ENCODE measurements at regions not wholly inside any gene's neighbourhood (a gene's known extent, or its start where the extent isn't known, plus 50 kb on each side); places are given as distances from the start of the nearest gene placed in this dataset.

DNA sequence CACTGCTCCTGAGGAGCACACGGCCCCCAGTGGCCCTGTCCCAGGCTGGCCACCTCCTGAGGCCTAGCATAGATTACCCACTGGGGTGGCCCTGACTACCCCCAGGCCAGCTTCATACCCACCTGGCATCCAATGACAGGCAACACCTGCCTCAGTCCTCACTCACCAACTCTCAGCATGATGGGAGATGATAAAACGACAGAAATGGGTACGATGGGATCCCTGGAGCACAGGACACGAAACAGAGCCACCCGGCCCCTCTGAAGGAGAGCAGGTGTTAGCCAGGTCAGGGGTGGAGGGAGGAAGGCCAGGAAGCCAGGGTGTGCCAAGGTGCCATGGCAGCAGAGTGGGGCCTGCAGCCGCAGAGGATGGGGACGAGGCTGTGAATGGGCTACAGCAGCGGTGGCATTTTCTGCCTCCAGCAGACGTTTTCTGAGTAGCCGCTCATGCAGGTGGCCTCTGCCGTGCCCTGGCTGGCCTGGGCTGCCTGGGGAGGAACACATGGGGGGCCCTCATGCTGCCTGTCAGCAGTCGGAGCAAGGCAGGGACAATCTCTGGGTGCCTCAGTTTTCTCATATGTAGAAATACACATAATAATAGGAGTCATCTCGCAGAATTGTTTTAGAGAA, 50.2 kb upstream of the FGF3 start:
- no peak overlapping the region for H3K27ac ChIP-seq
- no peak overlapping the region for H3K4me3 ChIP-seq
- no peaks in the 10 kb centered on the region for H3K4me1 ChIP-seq
- TF ChIP-seq, protein P1, sequence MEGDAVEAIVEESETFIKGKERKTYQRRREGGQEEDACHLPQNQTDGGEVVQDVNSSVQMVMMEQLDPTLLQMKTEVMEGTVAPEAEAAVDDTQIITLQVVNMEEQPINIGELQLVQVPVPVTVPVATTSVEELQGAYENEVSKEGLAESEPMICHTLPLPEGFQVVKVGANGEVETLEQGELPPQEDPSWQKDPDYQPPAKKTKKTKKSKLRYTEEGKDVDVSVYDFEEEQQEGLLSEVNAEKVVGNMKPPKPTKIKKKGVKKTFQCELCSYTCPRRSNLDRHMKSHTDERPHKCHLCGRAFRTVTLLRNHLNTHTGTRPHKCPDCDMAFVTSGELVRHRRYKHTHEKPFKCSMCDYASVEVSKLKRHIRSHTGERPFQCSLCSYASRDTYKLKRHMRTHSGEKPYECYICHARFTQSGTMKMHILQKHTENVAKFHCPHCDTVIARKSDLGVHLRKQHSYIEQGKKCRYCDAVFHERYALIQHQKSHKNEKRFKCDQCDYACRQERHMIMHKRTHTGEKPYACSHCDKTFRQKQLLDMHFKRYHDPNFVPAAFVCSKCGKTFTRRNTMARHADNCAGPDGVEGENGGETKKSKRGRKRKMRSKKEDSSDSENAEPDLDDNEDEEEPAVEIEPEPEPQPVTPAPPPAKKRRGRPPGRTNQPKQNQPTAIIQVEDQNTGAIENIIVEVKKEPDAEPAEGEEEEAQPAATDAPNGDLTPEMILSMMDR (IDR thresholded peaks at IDR 0.05): no peak
- H3K9me3 ChIP-seq: no peaks in the 10 kb centered on the region
- peak in 1 of 4 donors; percentile 10 for DNase-seq
- intact Hi-C loops (cut with DNase I): no loop called here
- no peak for ATAC-seq
- no peaks in the 10 kb centered on the region for H3K36me3 ChIP-seq
- peaks cover 0 to 45% of the 10 kb centered on the region in 2 donors for H3K27me3 ChIP-seq

DNA sequence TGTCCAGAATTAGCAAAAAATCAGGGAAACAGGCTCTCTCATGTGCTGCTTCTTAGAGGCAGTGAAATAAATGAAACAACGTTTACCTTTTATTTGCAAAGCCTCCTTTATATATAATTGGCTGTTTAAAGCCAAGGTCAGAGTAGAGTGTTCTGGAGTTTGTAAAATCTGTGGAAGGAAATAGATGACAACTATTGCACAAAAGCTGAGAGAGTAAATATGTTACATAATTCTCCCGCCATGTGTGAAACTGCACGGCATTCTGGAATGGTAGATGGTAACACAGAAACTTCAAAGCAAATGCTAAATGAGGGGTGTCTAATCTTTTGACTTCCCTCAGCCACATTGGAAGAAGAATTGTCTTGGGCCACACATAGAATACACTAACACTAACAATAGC, 51.5 kb upstream of the FGF3 start:
- no peak overlapping the region for H3K27ac ChIP-seq
- TF ChIP-seq, protein P1 (IDR thresholded peaks at IDR 0.05): no peak
- no peaks in the 10 kb centered on the region for H3K9me3 ChIP-seq
- intact Hi-C loops (cut with DNase I): no loop called here
- no peak for DNase-seq
- no peaks in the 10 kb centered on the region for H3K36me3 ChIP-seq
- no peak overlapping the region for H3K4me3 ChIP-seq
- no peak for ATAC-seq
- no peaks in the 10 kb centered on the region for H3K4me1 ChIP-seq
- H3K27me3 ChIP-seq: peaks cover 0 to 45% of the 10 kb centered on the region in 2 donors

DNA sequence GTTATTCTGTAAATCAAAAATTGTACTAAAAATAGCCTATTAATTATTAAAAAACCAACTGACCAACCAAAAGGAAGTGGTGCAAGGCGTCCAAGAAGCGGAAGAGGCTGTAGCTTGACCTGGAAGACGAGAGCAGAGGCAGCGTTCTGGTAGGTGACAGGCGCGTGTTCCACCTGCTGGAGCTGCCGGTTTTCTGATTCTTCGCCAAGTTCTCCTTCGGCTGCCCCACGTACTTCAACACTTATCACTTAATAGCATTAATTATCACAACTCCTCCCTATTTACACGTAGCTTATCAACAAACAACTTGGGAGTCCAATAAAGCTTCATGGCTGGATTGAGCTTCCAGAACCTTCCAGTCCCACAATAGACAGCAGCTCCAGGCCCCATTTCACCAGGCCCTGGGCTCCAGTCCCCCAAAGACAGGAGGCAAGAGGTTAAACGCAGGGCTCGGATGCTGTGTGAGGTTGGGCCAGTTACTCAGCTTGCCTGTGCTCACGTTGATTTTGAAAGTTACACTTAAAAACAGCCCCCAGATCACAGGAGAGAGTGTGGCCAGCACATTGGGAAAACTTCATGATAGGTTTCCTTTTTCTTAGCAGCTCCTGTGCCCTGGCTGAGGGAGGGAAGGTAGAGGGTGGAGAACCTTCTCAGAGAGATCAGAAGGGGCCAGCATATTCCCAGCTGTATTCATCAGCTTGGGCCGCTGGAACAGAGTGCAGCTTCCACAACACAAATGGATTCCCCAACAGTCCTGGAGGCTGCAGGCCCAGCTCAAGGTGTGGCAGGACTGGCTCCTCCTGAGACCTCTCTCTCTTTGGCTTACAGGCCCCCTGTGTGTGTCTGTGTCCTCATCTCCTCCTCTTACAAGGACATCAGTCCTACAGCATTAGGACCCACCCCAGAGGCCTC, 54.2 kb upstream of the FGF3 start:
- Histone ChIP-seq H3K4me3 (no peak overlapping the region), H3K27ac (no peak overlapping the region), H3K4me1 (no peaks in the 10 kb centered on the region), H3K9me3 (no peaks in the 10 kb centered on the region), H3K36me3 (no peaks in the 10 kb centered on the region), H3K27me3 (peaks cover 0 to 28% of the 10 kb centered on the region in 2 donors)
- ATAC-seq (no peak), DNase-seq (peak in 1 of 4 donors; percentile 10)
- intact Hi-C loops (cut with DNase I): no loop called here
- TF ChIP-seq, protein P1 (IDR thresholded peaks at IDR 0.05): no peak

DNA sequence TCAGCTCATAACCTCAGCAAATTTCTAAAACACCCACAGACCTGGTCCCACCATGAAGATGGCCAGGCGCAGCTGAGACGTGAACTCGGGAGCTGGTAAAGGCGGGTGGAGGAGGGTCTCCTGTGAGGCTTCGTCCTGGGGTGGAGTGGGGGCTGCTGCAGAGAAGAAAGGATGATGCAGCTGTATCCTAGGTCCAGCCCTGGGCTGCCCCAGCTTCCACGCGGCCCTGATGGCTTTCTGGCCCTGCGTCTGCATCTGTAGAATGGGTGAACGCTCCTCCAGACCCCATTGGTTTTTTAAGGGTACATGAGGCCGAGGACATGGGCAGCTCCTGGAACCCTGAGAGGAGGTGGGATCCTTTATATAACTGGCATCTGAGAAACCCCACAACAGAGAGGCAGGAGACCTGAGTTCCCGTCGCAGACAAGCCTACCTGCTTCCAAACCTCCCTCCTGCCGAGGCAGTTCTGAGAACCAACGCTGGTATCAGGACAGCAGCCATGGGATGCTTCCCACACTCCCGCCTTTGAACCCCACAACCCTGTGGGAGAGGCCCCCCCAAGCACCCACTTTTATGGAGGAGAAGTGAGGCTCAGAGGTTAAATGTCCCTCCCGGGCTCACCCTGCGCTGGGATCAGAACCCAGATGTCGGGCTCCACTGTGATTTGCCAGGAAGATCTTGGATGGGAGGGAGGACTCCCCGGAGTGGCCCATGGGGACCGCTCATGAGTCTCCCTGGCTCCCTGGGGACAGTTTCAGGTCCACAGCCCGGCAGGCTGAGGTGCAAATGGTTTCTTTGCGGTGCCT, 55.2 kb upstream of the FGF3 start:
- intact Hi-C loops (cut with DNase I): no loop called here
- Histone ChIP-seq H3K27ac (no peak overlapping the region), H3K27me3 (peaks cover 0 to 19% of the 10 kb centered on the region in 2 donors), H3K36me3 (no peaks in the 10 kb centered on the region), H3K4me3 (no peak overlapping the region), H3K9me3 (no peaks in the 10 kb centered on the region), H3K4me1 (no peaks in the 10 kb centered on the region)
- DNase-seq: peak in 1 of 4 donors; percentile 27
- no peak for ATAC-seq
- TF ChIP-seq, protein P1 (IDR thresholded peaks at IDR 0.05): no peak

All from left lung (tissue), 4 donors.